Hepatocyte (in vitro differentiated cells): ENCODE measurements at regions not wholly inside any gene's neighbourhood (a gene's known extent, or its start where the extent isn't known, plus 50 kb on each side); places are given as distances from the start of the nearest gene placed in this dataset.

Experiments
- DNase-seq: peaks from one replicate; pipeline ENCODE4 v3.0.0-alpha.2; 2016; ENCODE audit warnings: low spot score
- H2AFZ ChIP-seq: fragments of 200-600 bp; sonication (generic); 2 replicates; pipeline ENCODE4 v1.6.0; 2016; ENCODE audit warnings: antibody characterized with exemption, mild to moderate bottlenecking
- H3K27ac ChIP-seq: fragments of 200-600 bp; sonication (generic); 2 replicates; pipeline ENCODE4 v1.5.1; 2016; ENCODE audit warnings: mild to moderate bottlenecking
- H3K27me3 ChIP-seq: fragments of 200-600 bp; sonication (generic); 2 replicates; pipeline ENCODE4 v1.6.1; 2016
- H3K36me3 ChIP-seq: fragments of 200-600 bp; sonication (generic); replicated peaks from 2 replicates; pipeline ENCODE4 v1.5.1; 2016; ENCODE audit warnings: low read depth; ENCODE audit not compliant: insufficient read depth
- H3K4me1 ChIP-seq: fragments of 200-600 bp; sonication (generic); 2 replicates; pipeline ENCODE4 v1.5.1; 2016; ENCODE audit warnings: mild to moderate bottlenecking, moderate library complexity; ENCODE audit not compliant: insufficient read depth
- H3K4me2 ChIP-seq: fragments of 200-600 bp; sonication (generic); 2 replicates; pipeline ENCODE4 v1.6.0; 2016
- H3K4me3 ChIP-seq: fragments of 200-600 bp; sonication (generic); 2 replicates; pipeline ENCODE4 v1.5.1; 2016; ENCODE audit warnings: mild to moderate bottlenecking
- H3K79me2 ChIP-seq: fragments of 200-600 bp; sonication (generic); 2 replicates; pipeline ENCODE4 v1.6.0; 2017; ENCODE audit warnings: mild to moderate bottlenecking
- H3K9me2 ChIP-seq: fragments of 200-600 bp; sonication (generic); replicated peaks from 2 replicates; pipeline ENCODE4 v1.6.0; 2017; ENCODE audit warnings: mild to moderate bottlenecking; ENCODE audit not compliant: insufficient read depth
- H3K9me3 ChIP-seq: fragments of 200-600 bp; sonication (generic); 2 replicates; pipeline ENCODE4 v1.5.1; 2016; ENCODE audit warnings: low read depth, mild to moderate bottlenecking
- H4K20me1 ChIP-seq: fragments of 200-600 bp; sonication (generic); 2 replicates; pipeline ENCODE4 v1.6.0; 2016; ENCODE audit warnings: mild to moderate bottlenecking; ENCODE audit not compliant: insufficient read depth, poor library complexity, severe bottlenecking
- CTCF ChIP-seq: fragments of 200-600 bp; sonication (generic); IDR thresholded peaks from 2 replicates; pipeline ENCODE4 v1.5.1; 2016; ENCODE audit warnings: antibody characterized with exemption, mild to moderate bottlenecking; ENCODE audit not compliant: poor library complexity
- EZH2 ChIP-seq: fragments of 200-600 bp; sonication (generic); IDR thresholded peaks from 2 replicates; pipeline ENCODE4 v1.6.1; 2016; ENCODE audit warnings: antibody characterized with exemption, mild to moderate bottlenecking, borderline replicate concordance
- EZH2phosphoT487 ChIP-seq: fragments of 200-600 bp; sonication (generic); IDR thresholded peaks from one replicate; pipeline ENCODE4 v1.6.1; 2018; ENCODE audit warnings: antibody characterized with exemption, mild to moderate bottlenecking, low read depth, moderate library complexity; ENCODE audit not compliant: unreplicated experiment, severe bottlenecking
- WGBS: methylation state at CpG from one replicate; pipeline ENCODE4 v1.1.6; 2016; ENCODE audit warnings: low lambda C conversion rate; ENCODE audit errors: missing lambda C conversion rate; 5-methylcytosine and 5-hydroxymethylcytosine counted together

- no peak overlapping the region for H3K4me2 ChIP-seq
- no peaks in the 10 kb centered on the region for H3K27me3 ChIP-seq
- H3K4me1 ChIP-seq: peaks cover 75% of the 10 kb centered on the region
- no peaks in the 10 kb centered on the region for H3K9me2 ChIP-seq
- DNase-seq: peak; percentile 2
- H3K79me2 ChIP-seq: no peaks in the 10 kb centered on the region
- H3K4me3 ChIP-seq: no peak overlapping the region
- peak overlapping the region; percentile 82 for H3K27ac ChIP-seq
- TF ChIP-seq EZH2phosphoT487: no peak
- no peak for TF ChIP-seq EZH2
- TF ChIP-seq CTCF: no peak
- 91% methylated on average over 10 of the region's 10 CpGs for WGBS
- H3K9me3 ChIP-seq: no peaks in the 10 kb centered on the region
- no peak overlapping the region for H2AFZ ChIP-seq
- H3K36me3 ChIP-seq: no peaks in the 10 kb centered on the region
- no peaks in the 10 kb centered on the region for H4K20me1 ChIP-seq
Measured at GRCh38 chr14:101221549-101222160, 318.1 kb upstream of the RTL1 start.

GRCh38 chr14:101222362-101223070 lies 319.0 kb upstream of the RTL1 start:
- WGBS: 82% methylated on average over 11 of the region's 11 CpGs
- Histone ChIP-seq H3K4me2 (no peak overlapping the region), H3K79me2 (no peaks in the 10 kb centered on the region), H3K9me2 (no peaks in the 10 kb centered on the region), H3K27me3 (no peaks in the 10 kb centered on the region), H4K20me1 (no peaks in the 10 kb centered on the region), H3K9me3 (no peaks in the 10 kb centered on the region), H2AFZ (no peak overlapping the region), H3K4me3 (no peak overlapping the region), H3K36me3 (no peaks in the 10 kb centered on the region), H3K4me1 (peaks cover 67% of the 10 kb centered on the region), H3K27ac (peak overlapping the region; percentile 82)
- TF ChIP-seq CTCF (no peak), EZH2 (no peak), EZH2phosphoT487 (no peak)
- peak; percentile 2 for DNase-seq

- Histone ChIP-seq H3K27me3 (no peaks in the 10 kb centered on the region), H3K4me3 (no peak overlapping the region), H2AFZ (no peak overlapping the region), H3K4me1 (peaks cover 61% of the 10 kb centered on the region), H4K20me1 (no peaks in the 10 kb centered on the region), H3K27ac (peak overlapping the region; percentile 17), H3K79me2 (no peaks in the 10 kb centered on the region), H3K36me3 (no peaks in the 10 kb centered on the region), H3K9me3 (no peaks in the 10 kb centered on the region), H3K4me2 (no peak overlapping the region), H3K9me2 (no peaks in the 10 kb centered on the region)
- no peak for DNase-seq
- 80% methylated on average over 6 of the region's 6 CpGs for WGBS
- TF ChIP-seq CTCF: no peak
- TF ChIP-seq EZH2: no peak
- TF ChIP-seq EZH2phosphoT487: no peak
Measured at GRCh38 chr14:101223127-101223526, 319.6 kb upstream of the RTL1 start.
